H1 (cell line): ENCODE measurements at regions not wholly inside any gene's neighbourhood (a gene's known extent, or its start where the extent isn't known, plus 50 kb on each side); places are given as distances from the start of the nearest gene placed in this dataset.

ENCODE experiments used
- BCL11A ChIP-seq, 2 experiments: IDR thresholded peaks; one replicate each; pipeline ENCODE4 v1.6.1; 2011; ENCODE audit warnings: low read depth in 2 of 2, low read length in 2 of 2, mild to moderate bottlenecking in 2 of 2
- CBX8 ChIP-seq: fragments of 300-800, 300-1000 bp; sonication (generic); IDR thresholded peaks from 2 replicates; pipeline ENCODE4 v1.7.1; 2016; ENCODE audit warnings: low read depth, low read length, borderline replicate concordance
- CTCF ChIP-seq, 3 experiments: IDR thresholded peaks; 1 replicate in 2 of 3; 2 replicates in 1 of 3; pipeline versions ENCODE4 v1.5.1 to v1.6.1; 2011; ENCODE audit warnings: low read length in 3 of 3, mild to moderate bottlenecking in 3 of 3, inconsistent platforms in 2 of 3, low read depth in 1 of 3, moderate library complexity in 1 of 3; ENCODE audit not compliant: insufficient read depth in 1 of 3; ENCODE audit errors: control extremely low read depth in 1 of 3
- E2F6 ChIP-seq: IDR thresholded peaks from 2 replicates; pipeline ENCODE4 v1.6.1; 2012; ENCODE audit warnings: inconsistent platforms
- NRF1 ChIP-seq: IDR thresholded peaks from 2 replicates; pipeline ENCODE4 v1.6.1; 2011; ENCODE audit warnings: mild to moderate bottlenecking, low read depth, low read length, improper control_type of control experiment
- POU5F1 ChIP-seq: IDR thresholded peaks from 2 replicates; pipeline ENCODE4 v1.6.1; 2011; ENCODE audit warnings: low read depth, mild to moderate bottlenecking, low read length, moderate library complexity
- RBBP5 ChIP-seq: IDR thresholded peaks from 2 replicates; pipeline ENCODE4 v1.7.1; 2012; ENCODE audit warnings: low read depth, mild to moderate bottlenecking, inconsistent platforms, low read length, moderate library complexity, borderline replicate concordance
- SIN3A ChIP-seq, 2 experiments: IDR thresholded peaks in 1 of 2; conservative IDR thresholded peaks in 1 of 2; 2 replicates each; pipeline ENCODE4 v1.6.1; 2011 to 2012; ENCODE audit warnings: low read length in 2 of 2, improper control_type of control experiment in 1 of 2, low read depth in 1 of 2, mild to moderate bottlenecking in 1 of 2
- SIX5 ChIP-seq: IDR thresholded peaks from 2 replicates; pipeline ENCODE4 v1.6.1; 2011; ENCODE audit warnings: mild to moderate bottlenecking, low read depth, low read length
- SP1 ChIP-seq: IDR thresholded peaks from 2 replicates; pipeline ENCODE4 v1.6.1; 2011; ENCODE audit warnings: low read depth, low read length
- TBP ChIP-seq: IDR thresholded peaks from 2 replicates; pipeline ENCODE4 v1.6.1; 2011; ENCODE audit warnings: low read depth, low read length, improper control_type of control experiment
- USF2 ChIP-seq: IDR thresholded peaks from 2 replicates; pipeline ENCODE4 v1.6.1; 2011; ENCODE audit warnings: low read length, improper control_type of control experiment

- 0 out of 2 replicates have a peak, but pooled peaks have one; percentile 17 for TF ChIP-seq POU5F1
- TF ChIP-seq E2F6: no peak
- no peak for TF ChIP-seq SIX5
- TF ChIP-seq USF2: no peak
- TF ChIP-seq CBX8: no peak
- TF ChIP-seq TBP: no peak
- TF ChIP-seq SIN3A (conservative IDR thresholded peaks at IDR 0.05 in 1 of 2, IDR thresholded peaks at IDR 0.05 in 1 of 2; ENCODE audit: low read depth in 1 of 2, low read length in 2 of 2): no peak
- TF ChIP-seq RBBP5: no peak
- TF ChIP-seq CTCF (IDR thresholded peaks at IDR 0.05; ENCODE audit: control extremely low read depth in 1 of 3, insufficient read depth in 1 of 3, low read depth in 1 of 3, low read length in 3 of 3): peak in 2 of 3 experiments; percentile 15 to 61; a peak in 1 of 4 replicates
- TF ChIP-seq BCL11A (IDR thresholded peaks at IDR 0.05; ENCODE audit: low read depth in 2 of 2, low read length in 2 of 2): no peak
- TF ChIP-seq NRF1: no peak
- no peak for TF ChIP-seq SP1
Observed at GRCh38 chr2:31688282-31688681, 107.5 kb upstream of the SRD5A2 start (continued).
